Inflammatory macrophage (primary cell): ENCODE measurements at regions not wholly inside any gene's neighbourhood (a gene's known extent, or its start where the extent isn't known, plus 50 kb on each side); places are given as distances from the start of the nearest gene placed in this dataset.

Experiments used
- DNase-seq, 2 donors: peaks; one replicate each; pipeline ENCODE4 v3.0.0-alpha.2; 2020 to 2022

GRCh38 chr1:164466001-164466421 is 93.0 kb upstream of the PBX1 start:
- no peak for DNase-seq

- DNase-seq, result no peak
These were observed 92.6 kb upstream of the PBX1 start for GRCh38 chr1:164466429-164466828.

- no peak for DNase-seq
These were observed 88.0 kb upstream of the PBX1 start for GRCh38 chr1:164470996-164471395.

GRCh38 chr1:164472841-164473240 is 86.1 kb upstream of the PBX1 start:
- DNase-seq, result no peak

GRCh38 chr1:164473544-164473943 is 85.4 kb upstream of the PBX1 start:
- DNase-seq, result no peak

GRCh38 chr1:164475834-164476233 is 83.2 kb upstream of the PBX1 start:
- no peak for DNase-seq

GRCh38 chr1:164477343-164477742 is 81.6 kb upstream of the PBX1 start:
- no peak for DNase-seq

- DNase-seq, result no peak
These were observed 79.7 kb upstream of the PBX1 start for GRCh38 chr1:164479242-164479641.

GRCh38 chr1:164480285-164480907 is 78.6 kb upstream of the PBX1 start:
- DNase-seq, result no peak

GRCh38 chr1:164495905-164496304 is 63.1 kb upstream of the PBX1 start:
- DNase-seq, result no peak

GRCh38 chr1:164498792-164499191 is 60.2 kb upstream of the PBX1 start:
- no peak for DNase-seq

GRCh38 chr1:164504749-164505148 is 54.2 kb upstream of the PBX1 start:
- DNase-seq, result peak in 1 of 2 donors; percentile 1
